H1 (cell line): ENCODE measurements at regions not wholly inside any gene's neighbourhood (a gene's known extent, or its start where the extent isn't known, plus 50 kb on each side); places are given as distances from the start of the nearest gene placed in this dataset.

Source experiments
- CREB1 ChIP-seq: IDR thresholded peaks from 2 replicates; pipeline ENCODE4 v1.6.1; 2012; ENCODE audit warnings: inconsistent platforms
- CTCF ChIP-seq, 3 experiments: IDR thresholded peaks; 1 replicate in 2 of 3; 2 replicates in 1 of 3; pipeline versions ENCODE4 v1.5.1 to v1.6.1; 2011; ENCODE audit warnings: low read length in 3 of 3, mild to moderate bottlenecking in 3 of 3, inconsistent platforms in 2 of 3, low read depth in 1 of 3, moderate library complexity in 1 of 3; ENCODE audit not compliant: insufficient read depth in 1 of 3; ENCODE audit errors: control extremely low read depth in 1 of 3
- EGR1 ChIP-seq: IDR thresholded peaks from 2 replicates; pipeline ENCODE4 v1.6.1; 2011; ENCODE audit warnings: low read depth, low read length, borderline replicate concordance
- EZH2 ChIP-seq: fragments of 200-600 bp; sonication (generic); IDR thresholded peaks from 2 replicates; pipeline ENCODE4 v1.7.1; 2012; ENCODE audit warnings: low read depth, mild to moderate bottlenecking, moderate library complexity, low read length, inconsistent platforms; ENCODE audit not compliant: severe bottlenecking
- GTF2F1 ChIP-seq: IDR thresholded peaks from 2 replicates; pipeline ENCODE4 v1.6.1; 2012; ENCODE audit warnings: low read depth, low read length, improper control_type of control experiment, borderline replicate concordance
- POLR2A ChIP-seq, 2 experiments: IDR thresholded peaks; 1 replicate in 1 of 2; 2 replicates in 1 of 2; pipeline ENCODE4 v1.6.1; 2011; ENCODE audit warnings: low read depth in 2 of 2, low read length in 2 of 2, mild to moderate bottlenecking in 2 of 2; ENCODE audit errors: control extremely low read depth in 1 of 2
- POLR2AphosphoS5 ChIP-seq: IDR thresholded peaks from 2 replicates; pipeline ENCODE4 v1.6.1; 2011; ENCODE audit warnings: low read depth, low read length
- RNF2 ChIP-seq: fragments of 200-900, 300-1000 bp; sonication (generic); IDR thresholded peaks from 2 replicates; pipeline ENCODE4 v1.7.1; 2016; ENCODE audit warnings: borderline replicate concordance, low read depth, mild to moderate bottlenecking, antibody characterized with exemption, low read length; ENCODE audit not compliant: poor library complexity, severe bottlenecking; ENCODE audit errors: missing control alignments
- SP1 ChIP-seq: IDR thresholded peaks from 2 replicates; pipeline ENCODE4 v1.6.1; 2011; ENCODE audit warnings: low read depth, low read length
- SP2 ChIP-seq: IDR thresholded peaks from 2 replicates; pipeline ENCODE4 v1.6.1; 2012; ENCODE audit warnings: mild to moderate bottlenecking, low read length, inconsistent platforms
- TAF1 ChIP-seq: IDR thresholded peaks from 2 replicates; pipeline ENCODE4 v1.6.1; 2011; ENCODE audit warnings: mild to moderate bottlenecking, low read depth, low read length
- TCF12 ChIP-seq: IDR thresholded peaks from 2 replicates; pipeline ENCODE4 v1.6.1; 2011; ENCODE audit warnings: low read depth, mild to moderate bottlenecking, low read length
- TF ChIP-seq, protein P1 (sequence below): IDR thresholded peaks from 2 replicates; pipeline ENCODE4 v1.6.1; 2012; ENCODE audit warnings: low read length, inconsistent platforms

GRCh38 chr2:18644115-18644462 is 54.7 kb upstream of the NT5C1B start:
- TF ChIP-seq TCF12: no peak
- no peak for TF ChIP-seq RNF2
- no peak for TF ChIP-seq SP2
- no peak for TF ChIP-seq EGR1
- TF ChIP-seq EZH2: no peak
- TF ChIP-seq CTCF (IDR thresholded peaks at IDR 0.05; ENCODE audit: control extremely low read depth in 1 of 3, insufficient read depth in 1 of 3, low read depth in 1 of 3, low read length in 3 of 3): no peak
- TF ChIP-seq SP1: no peak
- TF ChIP-seq CREB1: no peak
- TF ChIP-seq GTF2F1: no peak
- TF ChIP-seq, protein P1, sequence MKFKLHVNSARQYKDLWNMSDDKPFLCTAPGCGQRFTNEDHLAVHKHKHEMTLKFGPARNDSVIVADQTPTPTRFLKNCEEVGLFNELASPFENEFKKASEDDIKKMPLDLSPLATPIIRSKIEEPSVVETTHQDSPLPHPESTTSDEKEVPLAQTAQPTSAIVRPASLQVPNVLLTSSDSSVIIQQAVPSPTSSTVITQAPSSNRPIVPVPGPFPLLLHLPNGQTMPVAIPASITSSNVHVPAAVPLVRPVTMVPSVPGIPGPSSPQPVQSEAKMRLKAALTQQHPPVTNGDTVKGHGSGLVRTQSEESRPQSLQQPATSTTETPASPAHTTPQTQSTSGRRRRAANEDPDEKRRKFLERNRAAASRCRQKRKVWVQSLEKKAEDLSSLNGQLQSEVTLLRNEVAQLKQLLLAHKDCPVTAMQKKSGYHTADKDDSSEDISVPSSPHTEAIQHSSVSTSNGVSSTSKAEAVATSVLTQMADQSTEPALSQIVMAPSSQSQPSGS: no peak
- no peak for TF ChIP-seq TAF1
- TF ChIP-seq POLR2A (IDR thresholded peaks at IDR 0.05; ENCODE audit: control extremely low read depth in 1 of 2, low read depth in 2 of 2, low read length in 2 of 2): no peak
- no peak for TF ChIP-seq POLR2AphosphoS5
